GM12878 (cell line): ENCODE measurements at regions not wholly inside any gene's neighbourhood (a gene's known extent, or its start where the extent isn't known, plus 50 kb on each side); places are given as distances from the start of the nearest gene placed in this dataset.

Experiments
- ATAC-seq: fragments of 200-7000 bp; cut with Tn5 transposase; 3 replicates; pipeline ENCODE4 v1.9.1; 2020; ENCODE audit warnings: mild to moderate bottlenecking, moderate library complexity
- BruUV-seq: library from RNA; stranded (reverse); fragments of 400-500 nt; replicated peaks from 2 replicates; lab custom pipeline; 2021; lab: Mats Ljungman, UMichigan
- CTCF ChIA-PET: fragments of 300-600 bp; sonication (Branson Sonifier 250); formaldehyde crosslinking; extraction: SDS; loops from one replicate; lab custom pipeline; 2021; ENCODE audit warnings: inconsistent platforms; lab: Yijun Ruan, JAX
- POLR2A ChIA-PET: fragments of 350-600 bp; formaldehyde crosslinking; extraction: SDS; loops from one replicate; lab custom pipeline; 2021; ENCODE audit warnings: inconsistent platforms; lab: Charles Lee
- RAD21 ChIA-PET: fragments of 300-600 bp; sonication (Branson Sonifier 250); formaldehyde crosslinking; loops from one replicate; lab custom pipeline; 2023; ENCODE audit warnings: antibody characterized with exemption; ENCODE audit not compliant: unreplicated experiment; lab: Charles Lee
- SMC1A ChIA-PET: fragments of 300-600 bp; sonication (Branson Sonifier 250); formaldehyde crosslinking; loops from one replicate; lab custom pipeline; 2023; ENCODE audit not compliant: unreplicated experiment, uncharacterized antibody; lab: Charles Lee
- DNase-seq: peaks from one replicate; pipeline ENCODE4 v3.0.0-alpha.2; 2011; ENCODE audit warnings: low read depth, low spot score
- FAIRE-seq: peaks from 3 replicates; lab custom pipeline; 2011; peaks lifted over from hg19 to GRCh38; lab: Jason Lieb, UNC
- H2AFZ ChIP-seq: 2 replicates; pipeline ENCODE4 v1.6.0; 2011; ENCODE audit warnings: low read depth, low read length, control low read depth; ENCODE audit not compliant: control insufficient read depth
- H3K27ac ChIP-seq: 2 replicates; pipeline ENCODE4 v1.5.1; 2011; ENCODE audit warnings: control low read depth; ENCODE audit not compliant: control insufficient read depth, insufficient read depth
- H3K27me3 ChIP-seq, 2 experiments: replicated peaks in 1 of 2; 2 replicates each; pipeline versions ENCODE4 v1.6.0 to v1.6.1; 2011; ENCODE audit warnings: low read length in 1 of 2; ENCODE audit not compliant: control insufficient read depth in 2 of 2, insufficient read depth in 2 of 2
- H3K36me3 ChIP-seq, 2 experiments: 2 replicates each; pipeline ENCODE4 v1.5.1; 2011; ENCODE audit warnings: low read length in 1 of 2; ENCODE audit not compliant: control insufficient read depth in 2 of 2, insufficient read depth in 2 of 2
- H3K4me1 ChIP-seq: 2 replicates; pipeline ENCODE4 v1.6.1; 2011; ENCODE audit warnings: mild to moderate bottlenecking, low read length, moderate library complexity, mixed read lengths; ENCODE audit not compliant: control insufficient read depth, insufficient read depth
- H3K4me2 ChIP-seq: 2 replicates; pipeline ENCODE4 v1.6.0; 2011; ENCODE audit warnings: control low read depth; ENCODE audit not compliant: control insufficient read depth, insufficient read depth
- H3K4me3 ChIP-seq: fragments of 200-600 bp; sonication (generic); 2 replicates; pipeline ENCODE4 v1.5.1; 2016
- H3K79me2 ChIP-seq: 2 replicates; pipeline ENCODE4 v1.6.0; 2011; ENCODE audit warnings: low read length; ENCODE audit not compliant: control insufficient read depth, insufficient read depth
- H3K9ac ChIP-seq: 2 replicates; pipeline ENCODE4 v1.8.0; 2011; ENCODE audit warnings: low read length, control low read depth, mixed read lengths; ENCODE audit not compliant: control insufficient read depth, insufficient read depth
- H3K9me3 ChIP-seq: replicated peaks from 3 replicates; pipeline ENCODE4 v1.5.1; 2011; ENCODE audit warnings: mild to moderate bottlenecking, low read length; ENCODE audit not compliant: control insufficient read depth, insufficient read depth
- H4K20me1 ChIP-seq: 2 replicates; pipeline ENCODE4 v1.6.0; 2011; ENCODE audit not compliant: control insufficient read depth, insufficient read depth
- ATF2 ChIP-seq: IDR thresholded peaks from 2 replicates; pipeline ENCODE4 v1.6.1; 2012; ENCODE audit warnings: low read length, inconsistent platforms
- ELK1 ChIP-seq: IDR thresholded peaks from 2 replicates; pipeline ENCODE4 v1.6.1; 2012; ENCODE audit warnings: low read depth, low read length, improper control_type of control experiment
- JUNB ChIP-seq: IDR thresholded peaks from 2 replicates; pipeline ENCODE4 v1.6.1; 2016; ENCODE audit warnings: antibody characterized with exemption, mild to moderate bottlenecking
- KLF5 ChIP-seq: fragments of 450-650 bp; IDR thresholded peaks from 2 replicates; pipeline ENCODE4 v1.6.1; 2014; ENCODE audit warnings: mild to moderate bottlenecking; ENCODE audit not compliant: partially characterized antibody
- LARP7 ChIP-seq: fragments of 450-650 bp; IDR thresholded peaks from 2 replicates; pipeline ENCODE4 v1.6.1; 2017; ENCODE audit warnings: mild to moderate bottlenecking
- MTA2 ChIP-seq: fragments of 450-650 bp; IDR thresholded peaks from 2 replicates; pipeline ENCODE4 v1.6.1; 2016; ENCODE audit warnings: low read depth, mild to moderate bottlenecking, moderate library complexity
- RAD21 ChIP-seq: IDR thresholded peaks from 2 replicates; pipeline ENCODE4 v1.6.1; 2011; ENCODE audit warnings: mild to moderate bottlenecking, low read depth, low read length, moderate library complexity; ENCODE audit not compliant: insufficient read depth
- RELB ChIP-seq: fragments of 450-650 bp; IDR thresholded peaks from 2 replicates; pipeline ENCODE4 v1.6.1; 2017; ENCODE audit warnings: low read depth, mild to moderate bottlenecking, moderate library complexity
- SIN3A ChIP-seq: IDR thresholded peaks from 2 replicates; pipeline ENCODE4 v1.6.1; 2012; ENCODE audit warnings: low read depth, low read length, improper control_type of control experiment
- SMARCA5 ChIP-seq: fragments of 450-650 bp; IDR thresholded peaks from 2 replicates; pipeline ENCODE4 v1.6.1; 2017; ENCODE audit warnings: mild to moderate bottlenecking
- SRF ChIP-seq, 2 experiments: IDR thresholded peaks; 2 replicates each; pipeline ENCODE4 v1.6.1; 2011; ENCODE audit warnings: low read depth in 2 of 2, low read length in 2 of 2, mild to moderate bottlenecking in 1 of 2, moderate library complexity in 1 of 2
- STAT3 ChIP-seq: IDR thresholded peaks from 2 replicates; pipeline ENCODE4 v1.6.1; 2011; ENCODE audit warnings: low read depth, low read length, improper control_type of control experiment
- WGBS: methylation state at CpG from one replicate; pipeline ENCODE4 v1.1.6; 2016; ENCODE audit warnings: low lambda C conversion rate; ENCODE audit not compliant: insufficient replicate concordance, insufficient coverage; ENCODE audit errors: missing lambda C conversion rate; 5-methylcytosine and 5-hydroxymethylcytosine counted together
- in situ Hi-C: fragments of 300-500 bp; cut with MboI; formaldehyde crosslinking; loops from 9 replicates; pipeline ENCODE4 v1.14.3; 2018; ENCODE audit warnings: mixed read lengths
- intact Hi-C: fragments of 100-400 bp; cut with micrococcal nuclease; formaldehyde crosslinking; loops from one replicate; pipeline ENCODE4 v1.14.2; 2022; ENCODE audit not compliant: unreplicated experiment

- ChIA-PET CTCF (no interaction called here), SMC1A (no interaction called here), RAD21 (no interaction called here), POLR2A (no interaction called here)
- DNase-seq (no peak), FAIRE-seq (no peak)
- BruUV-seq: no TSS peak
- H3K36me3 ChIP-seq: no peaks in the 10 kb centered on the region
- WGBS: 0% methylated on average over 2 of the region's 2 CpGs
- no peak overlapping the region for H3K4me2 ChIP-seq
- no peak overlapping the region for H2AFZ ChIP-seq
- intact Hi-C loops: no loop called here
- no peaks in the 10 kb centered on the region for H3K79me2 ChIP-seq
- H3K4me3 ChIP-seq: no peak overlapping the region
- no peaks in the 10 kb centered on the region for H3K9me3 ChIP-seq
- TF ChIP-seq STAT3 (no peak), KLF5 (no peak), RELB (no peak), SIN3A (no peak), LARP7 (no peak), SMARCA5 (no peak), SRF (IDR thresholded peaks at IDR 0.05; ENCODE audit: low read depth in 2 of 2, low read length in 2 of 2) (no peak), MTA2 (no peak), ELK1 (no peak), JUNB (no peak), ATF2 (no peak), RAD21 (no peak)
- TF ChIP-seq, all 136 proteins: peak for 0
- no peaks in the 10 kb centered on the region for H4K20me1 ChIP-seq
- H3K4me1 ChIP-seq: no peaks in the 10 kb centered on the region
- H3K27me3 ChIP-seq: no peaks in the 10 kb centered on the region
- no peak overlapping the region for H3K27ac ChIP-seq
- in situ Hi-C loops: no loop called here
- no peak for ATAC-seq
- H3K9ac ChIP-seq: no peak overlapping the region
These were observed 462.7 kb upstream of the SPHKAP start for GRCh38 chr2:228644199-228644598.
